HG03460 (cell line): ENCODE measurements at regions not wholly inside any gene's neighbourhood (a gene's known extent, or its start where the extent isn't known, plus 50 kb on each side); places are given as distances from the start of the nearest gene placed in this dataset.

Source experiments
- ATAC-seq: cut with Tn5 transposase; IDR thresholded peaks from one replicate; pipeline ENCODE4 v1.9.1; 2021; ENCODE audit not compliant: unreplicated experiment

GRCh38 chr5:61735995-61736394 lies 403.9 kb downstream of the ZSWIM6 start:
- ATAC-seq, result no peak

GRCh38 chr5:61737301-61737963 lies 405.4 kb downstream of the ZSWIM6 start:
- no peak for ATAC-seq

DNA sequence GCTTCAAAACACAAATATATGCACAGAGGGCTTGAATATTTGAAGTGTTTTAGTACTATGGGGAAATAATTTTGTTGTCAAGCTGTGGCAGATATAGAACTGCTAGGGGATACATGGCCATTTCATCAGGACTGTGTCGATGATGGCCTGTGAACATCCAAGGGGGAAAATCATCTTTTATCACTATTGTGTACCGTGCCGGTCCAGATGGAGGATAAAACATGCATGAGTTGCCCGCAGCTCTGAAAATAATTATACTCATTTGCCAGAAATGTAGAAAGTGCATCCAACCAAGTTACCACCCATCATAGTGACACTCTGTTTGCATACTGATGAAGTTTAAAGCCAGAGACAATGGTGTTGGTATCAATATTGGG lies 405.9 kb downstream of the ZSWIM6 start:
- ATAC-seq, result no peak

DNA sequence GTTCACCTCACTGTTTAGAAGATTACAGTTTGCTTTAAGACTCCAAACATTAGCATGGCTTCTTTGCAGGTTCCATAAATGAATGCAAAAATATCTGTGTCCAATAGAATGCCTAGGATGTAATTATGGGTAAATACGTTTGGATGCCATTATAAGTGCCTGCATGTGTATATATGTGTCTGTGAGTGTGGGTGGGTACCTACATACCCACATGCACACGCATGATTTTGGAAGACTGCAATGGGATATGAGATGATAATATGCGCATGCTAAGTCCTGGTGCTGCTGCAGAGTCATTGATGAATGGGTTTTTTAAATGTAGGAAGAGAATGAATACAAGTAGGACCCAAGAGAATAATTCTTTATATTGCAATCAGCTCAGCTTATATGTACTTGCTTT lies 406.4 kb downstream of the ZSWIM6 start:
- no peak for ATAC-seq

- ATAC-seq, result no peak
Measured at GRCh38 chr5:61744690-61745619, 412.9 kb downstream of the ZSWIM6 start.

DNA sequence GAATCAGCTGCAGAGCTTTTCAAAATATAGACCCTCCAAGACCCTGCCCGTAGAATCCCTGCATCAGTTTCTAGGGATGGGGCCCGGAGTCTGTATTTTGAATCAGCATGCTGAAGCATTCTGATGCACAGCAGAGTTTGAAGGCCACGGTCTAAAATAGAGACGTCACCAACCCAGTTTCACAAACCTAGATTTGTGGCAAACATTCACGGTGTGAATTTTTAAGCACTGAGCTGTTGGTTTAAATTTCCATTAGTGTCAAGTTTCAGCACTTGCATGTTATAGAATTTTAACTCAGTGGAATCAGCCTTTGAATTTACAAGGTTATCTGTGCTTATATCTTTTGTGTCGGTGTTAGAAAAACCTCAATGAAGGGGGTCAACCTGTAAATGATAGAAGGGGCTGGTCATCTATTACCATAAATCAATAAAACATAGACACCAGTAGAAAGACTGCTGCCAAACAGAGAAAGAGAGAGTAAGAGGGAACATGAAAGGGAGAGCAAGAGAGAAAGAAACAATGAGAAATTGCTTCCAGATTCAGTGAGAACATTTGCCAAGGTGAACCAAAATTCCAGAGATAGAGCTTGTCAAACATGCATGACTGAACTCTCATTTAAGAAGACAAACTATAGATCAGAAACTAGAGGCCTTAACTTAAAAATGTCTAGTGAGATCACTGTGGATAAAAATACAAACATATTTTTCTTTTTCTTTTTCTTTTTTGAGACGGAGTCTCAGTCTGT lies 414.9 kb downstream of the ZSWIM6 start:
- ATAC-seq, result no peak

GRCh38 chr5:61748121-61748520 lies 416.1 kb downstream of the ZSWIM6 start:
- ATAC-seq, result no peak

GRCh38 chr5:61748651-61749050 lies 416.6 kb downstream of the ZSWIM6 start:
- ATAC-seq, result no peak

DNA sequence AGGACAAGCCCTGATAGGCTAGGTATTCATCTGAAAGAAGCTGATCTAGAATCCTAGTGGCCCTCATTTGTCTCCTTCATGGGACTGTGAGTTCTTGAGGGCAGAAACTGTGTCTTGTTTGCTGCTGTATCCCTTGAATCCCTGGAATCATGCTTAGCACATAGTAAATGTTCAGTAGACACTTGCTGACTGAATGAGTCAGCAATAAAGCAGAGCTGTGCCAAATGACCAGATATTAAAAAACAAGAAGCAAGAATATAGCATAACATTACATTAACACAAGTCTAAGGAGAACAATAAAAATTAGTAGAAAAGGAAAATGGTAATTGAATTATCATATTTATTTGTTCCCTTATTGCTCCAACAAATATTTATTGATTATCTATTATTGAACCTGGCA lies 420.5 kb downstream of the ZSWIM6 start:
- ATAC-seq, result no peak

- no peak for ATAC-seq
Measured at GRCh38 chr5:61754792-61755191, 422.7 kb downstream of the ZSWIM6 start.

GRCh38 chr5:61755726-61756222 lies 423.7 kb downstream of the ZSWIM6 start:
- no peak for ATAC-seq

- ATAC-seq, result no peak
Measured at GRCh38 chr5:61758711-61759110, 426.7 kb downstream of the ZSWIM6 start.

- no peak for ATAC-seq
Measured at GRCh38 chr5:61765471-61765870, 433.4 kb downstream of the ZSWIM6 start.

GRCh38 chr5:61766141-61766540 lies 434.1 kb downstream of the ZSWIM6 start:
- ATAC-seq, result no peak

GRCh38 chr5:61767231-61768080 lies 435.4 kb downstream of the ZSWIM6 start:
- ATAC-seq, result no peak

GRCh38 chr5:61768692-61769281 lies 436.7 kb downstream of the ZSWIM6 start:
- peak; percentile 96 for ATAC-seq

DNA sequence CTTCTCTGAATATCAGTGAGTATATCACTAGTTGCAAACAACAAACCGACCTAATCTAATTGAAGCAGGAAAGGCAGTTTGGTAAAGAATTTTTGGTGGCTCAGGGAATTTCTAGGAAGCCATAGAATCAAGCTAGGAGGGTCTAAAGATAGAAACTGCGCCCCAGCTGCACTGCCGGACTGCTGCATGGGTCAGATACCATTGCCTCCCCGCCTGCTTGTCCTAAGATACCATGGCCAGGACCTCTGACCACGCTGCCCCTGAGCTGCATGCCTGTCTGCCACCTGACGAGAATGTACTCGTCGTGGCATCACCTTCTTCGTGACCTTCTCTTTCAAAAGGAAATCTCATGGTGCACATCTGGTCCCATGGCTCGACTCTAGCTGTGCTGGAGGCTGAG lies 439.0 kb downstream of the ZSWIM6 start:
- ATAC-seq, result no peak

DNA sequence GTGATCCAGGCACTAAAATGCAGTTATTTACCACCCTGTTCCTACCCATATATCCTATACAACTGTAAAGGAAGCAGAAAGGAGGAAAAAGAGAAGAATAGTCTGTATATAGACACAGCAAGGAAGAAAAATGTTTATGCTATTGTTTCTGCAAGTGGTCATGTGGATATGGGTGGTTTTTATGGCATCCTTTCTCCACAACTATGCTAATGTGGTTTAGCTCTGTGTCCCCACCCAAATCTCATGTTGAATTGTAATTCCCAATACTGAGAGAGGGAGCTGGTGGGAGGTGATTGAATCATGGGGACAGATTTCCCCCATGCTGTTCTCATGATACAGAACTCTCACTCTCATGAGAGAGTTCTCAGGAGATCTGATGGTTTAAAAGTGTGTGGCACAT lies 439.8 kb downstream of the ZSWIM6 start:
- ATAC-seq, result no peak

DNA sequence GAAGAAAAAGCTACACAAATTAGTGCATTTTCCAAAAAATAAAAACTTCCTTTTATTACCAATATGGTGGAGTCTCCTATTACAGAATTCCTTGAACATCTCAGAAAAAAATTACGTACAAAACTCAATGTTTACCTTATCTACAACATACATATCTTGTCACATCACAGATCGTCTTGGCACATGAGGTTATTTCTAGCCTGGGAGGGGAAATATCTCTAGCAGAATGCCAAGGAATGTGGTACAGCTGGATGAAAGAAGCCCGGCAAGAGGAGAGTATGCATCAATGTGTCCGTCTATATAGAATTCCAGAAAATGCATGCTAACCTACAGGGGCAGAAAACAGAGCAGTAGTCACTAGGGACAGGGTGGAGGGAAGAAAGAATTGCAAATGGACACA lies 443.8 kb downstream of the ZSWIM6 start:
- ATAC-seq, result no peak

GRCh38 chr5:61777292-61777691 lies 445.2 kb downstream of the ZSWIM6 start:
- ATAC-seq, result no peak
